Panc1 (cell line): ENCODE measurements at regions not wholly inside any gene's neighbourhood (a gene's known extent, or its start where the extent isn't known, plus 50 kb on each side); places are given as distances from the start of the nearest gene placed in this dataset.

ENCODE experiments used
- POLR2AphosphoS5 ChIP-seq: IDR thresholded peaks from 2 replicates; pipeline ENCODE4 v1.6.1; 2012; ENCODE audit warnings: mild to moderate bottlenecking, low read depth, low read length, moderate library complexity
- SIN3A ChIP-seq: IDR thresholded peaks from 2 replicates; pipeline ENCODE4 v1.6.1; 2012; ENCODE audit warnings: low read depth, mild to moderate bottlenecking, low read length, moderate library complexity, borderline replicate concordance; ENCODE audit not compliant: insufficient read depth
- TCF7L2 ChIP-seq: IDR thresholded peaks from 2 replicates; pipeline ENCODE4 v1.6.1; 2011; ENCODE audit warnings: mild to moderate bottlenecking, low read depth, low read length, inconsistent platforms
- TF ChIP-seq, protein P1 (sequence below): fragments of 450-650 bp; IDR thresholded peaks from 2 replicates; pipeline ENCODE4 v1.5.1; 2017; ENCODE audit warnings: mild to moderate bottlenecking
- TF ChIP-seq, protein P2 (sequence below), 2 experiments: IDR thresholded peaks; 2 replicates each; pipeline ENCODE4 v1.6.1; 2011 to 2012; ENCODE audit warnings: low read depth in 2 of 2, control low read depth in 1 of 2, low read length in 1 of 2, mild to moderate bottlenecking in 1 of 2, moderate library complexity in 1 of 2; ENCODE audit not compliant: insufficient read depth in 1 of 2

DNA sequence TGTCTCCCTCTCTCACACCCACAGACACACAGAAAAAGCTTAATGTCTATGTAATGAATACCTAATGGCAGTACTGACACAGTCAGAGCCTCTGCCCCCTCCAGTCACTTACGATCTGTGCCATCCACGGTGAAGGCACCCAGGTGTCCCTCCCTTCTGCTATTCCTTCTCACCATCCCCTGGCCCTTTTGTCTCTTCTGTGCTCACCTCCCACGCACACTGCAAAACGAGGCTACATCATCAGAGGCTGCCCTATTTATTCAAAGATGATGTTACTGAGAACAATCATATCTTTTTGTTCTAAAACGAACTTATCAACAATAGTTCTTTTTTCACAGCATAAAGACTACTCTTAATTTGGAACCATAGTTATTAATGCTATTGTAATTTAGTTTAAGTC lies 246.9 kb upstream of the MKLN1 start:
- TF ChIP-seq, protein P1, sequence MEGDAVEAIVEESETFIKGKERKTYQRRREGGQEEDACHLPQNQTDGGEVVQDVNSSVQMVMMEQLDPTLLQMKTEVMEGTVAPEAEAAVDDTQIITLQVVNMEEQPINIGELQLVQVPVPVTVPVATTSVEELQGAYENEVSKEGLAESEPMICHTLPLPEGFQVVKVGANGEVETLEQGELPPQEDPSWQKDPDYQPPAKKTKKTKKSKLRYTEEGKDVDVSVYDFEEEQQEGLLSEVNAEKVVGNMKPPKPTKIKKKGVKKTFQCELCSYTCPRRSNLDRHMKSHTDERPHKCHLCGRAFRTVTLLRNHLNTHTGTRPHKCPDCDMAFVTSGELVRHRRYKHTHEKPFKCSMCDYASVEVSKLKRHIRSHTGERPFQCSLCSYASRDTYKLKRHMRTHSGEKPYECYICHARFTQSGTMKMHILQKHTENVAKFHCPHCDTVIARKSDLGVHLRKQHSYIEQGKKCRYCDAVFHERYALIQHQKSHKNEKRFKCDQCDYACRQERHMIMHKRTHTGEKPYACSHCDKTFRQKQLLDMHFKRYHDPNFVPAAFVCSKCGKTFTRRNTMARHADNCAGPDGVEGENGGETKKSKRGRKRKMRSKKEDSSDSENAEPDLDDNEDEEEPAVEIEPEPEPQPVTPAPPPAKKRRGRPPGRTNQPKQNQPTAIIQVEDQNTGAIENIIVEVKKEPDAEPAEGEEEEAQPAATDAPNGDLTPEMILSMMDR: no peak
- TF ChIP-seq TCF7L2 (no peak), SIN3A (no peak), POLR2AphosphoS5 (no peak)
- TF ChIP-seq, protein P2, sequence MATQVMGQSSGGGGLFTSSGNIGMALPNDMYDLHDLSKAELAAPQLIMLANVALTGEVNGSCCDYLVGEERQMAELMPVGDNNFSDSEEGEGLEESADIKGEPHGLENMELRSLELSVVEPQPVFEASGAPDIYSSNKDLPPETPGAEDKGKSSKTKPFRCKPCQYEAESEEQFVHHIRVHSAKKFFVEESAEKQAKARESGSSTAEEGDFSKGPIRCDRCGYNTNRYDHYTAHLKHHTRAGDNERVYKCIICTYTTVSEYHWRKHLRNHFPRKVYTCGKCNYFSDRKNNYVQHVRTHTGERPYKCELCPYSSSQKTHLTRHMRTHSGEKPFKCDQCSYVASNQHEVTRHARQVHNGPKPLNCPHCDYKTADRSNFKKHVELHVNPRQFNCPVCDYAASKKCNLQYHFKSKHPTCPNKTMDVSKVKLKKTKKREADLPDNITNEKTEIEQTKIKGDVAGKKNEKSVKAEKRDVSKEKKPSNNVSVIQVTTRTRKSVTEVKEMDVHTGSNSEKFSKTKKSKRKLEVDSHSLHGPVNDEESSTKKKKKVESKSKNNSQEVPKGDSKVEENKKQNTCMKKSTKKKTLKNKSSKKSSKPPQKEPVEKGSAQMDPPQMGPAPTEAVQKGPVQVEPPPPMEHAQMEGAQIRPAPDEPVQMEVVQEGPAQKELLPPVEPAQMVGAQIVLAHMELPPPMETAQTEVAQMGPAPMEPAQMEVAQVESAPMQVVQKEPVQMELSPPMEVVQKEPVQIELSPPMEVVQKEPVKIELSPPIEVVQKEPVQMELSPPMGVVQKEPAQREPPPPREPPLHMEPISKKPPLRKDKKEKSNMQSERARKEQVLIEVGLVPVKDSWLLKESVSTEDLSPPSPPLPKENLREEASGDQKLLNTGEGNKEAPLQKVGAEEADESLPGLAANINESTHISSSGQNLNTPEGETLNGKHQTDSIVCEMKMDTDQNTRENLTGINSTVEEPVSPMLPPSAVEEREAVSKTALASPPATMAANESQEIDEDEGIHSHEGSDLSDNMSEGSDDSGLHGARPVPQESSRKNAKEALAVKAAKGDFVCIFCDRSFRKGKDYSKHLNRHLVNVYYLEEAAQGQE (IDR thresholded peaks at IDR 0.05; ENCODE audit: insufficient read depth in 1 of 2, low read depth in 2 of 2, low read length in 1 of 2): no peak
